ENCODE measurements at regions not wholly inside any gene's neighbourhood (a gene's known extent, or its start where the extent isn't known, plus 50 kb on each side); places are given as distances from the start of the nearest gene placed in this dataset.
"Not testable (repeated sequence)": the region's sequence is repeated elsewhere in the genome, so short reads cannot be mapped to it uniquely, and the experiment has no call there.

GRCh38 chr2:18963739-18964256 lies 374.4 kb upstream of the NT5C1B start:
- not testable (repeated sequence) for TF ChIP-seq CTCF, POLR2A, POLR2AphosphoS5 (IDR thresholded peaks at IDR 0.05)

Data from gastroesophageal sphincter (tissue), 3 donors.